CD14-positive monocyte (primary cell): ENCODE measurements at regions not wholly inside any gene's neighbourhood (a gene's known extent, or its start where the extent isn't known, plus 50 kb on each side); places are given as distances from the start of the nearest gene placed in this dataset.
A peak's percentile ranks its signal among the peaks of the same experiment; 100 is the strongest.

Experiments
- DNase-seq, 3 donors: peaks; one replicate each; pipeline ENCODE4 v3.0.0-alpha.2; 2011 to 2022
- H2AFZ ChIP-seq: 2 replicates; pipeline ENCODE4 v1.6.0; 2012; ENCODE audit warnings: mild to moderate bottlenecking, low read depth, low read length, inconsistent platforms; ENCODE audit not compliant: insufficient read depth, poor library complexity, severe bottlenecking
- H3K27ac ChIP-seq, 2 donors: 1 replicate in 1 of 2; 2 replicates in 1 of 2; pipeline ENCODE4 v1.5.1; 2012 to 2013; ENCODE audit warnings: low read length in 2 of 2, control low read depth in 1 of 2, inconsistent platforms in 1 of 2, low read depth in 1 of 2, mild to moderate bottlenecking in 1 of 2
- H3K27me3 ChIP-seq, 2 donors: one replicate each; pipeline versions ENCODE4 v1.6.0 to v1.6.1; 2011 to 2013; ENCODE audit warnings: low read length in 2 of 2; ENCODE audit not compliant: control insufficient read depth in 2 of 2, insufficient read depth in 2 of 2
- H3K36me3 ChIP-seq, 2 donors: replicated peaks in 1 of 2; 1 replicate in 1 of 2; 2 replicates in 1 of 2; pipeline versions ENCODE4 v1.5.1 to v1.6.1; 2012 to 2013; ENCODE audit warnings: low read length in 2 of 2, control low read depth in 1 of 2, inconsistent platforms in 1 of 2, mild to moderate bottlenecking in 1 of 2; ENCODE audit not compliant: insufficient read depth in 2 of 2, control insufficient read depth in 1 of 2
- H3K4me1 ChIP-seq, 2 donors: 1 replicate in 1 of 2; 2 replicates in 1 of 2; pipeline versions ENCODE4 v1.5.1 to v1.6.1; 2012 to 2013; ENCODE audit warnings: low read length in 2 of 2, control low read depth in 1 of 2, inconsistent platforms in 1 of 2, mild to moderate bottlenecking in 1 of 2, moderate library complexity in 1 of 2; ENCODE audit not compliant: insufficient read depth in 2 of 2, control insufficient read depth in 1 of 2
- H3K4me2 ChIP-seq: replicated peaks from 2 replicates; pipeline ENCODE3; 2012; ENCODE audit warnings: low read length, moderate library complexity, mild to moderate bottlenecking; ENCODE audit not compliant: poor library complexity, severe bottlenecking; ENCODE audit errors: extremely low read depth
- H3K4me3 ChIP-seq, 3 experiments: fragments of 200-600 bp in 1 of 3; sonication (generic) in 1 of 3; replicated peaks in 1 of 3; 1 replicate in 2 of 3; 2 replicates in 1 of 3; pipeline ENCODE4 v1.5.1; 2011 to 2013; ENCODE audit warnings: low read length in 3 of 3, mild to moderate bottlenecking in 3 of 3, control low read depth in 2 of 3, low read depth in 2 of 3, inconsistent platforms in 1 of 3, moderate library complexity in 1 of 3
- H3K79me2 ChIP-seq: 2 replicates; pipeline ENCODE4 v1.6.0; 2012; ENCODE audit warnings: mild to moderate bottlenecking, control low read depth, inconsistent platforms, low read length, moderate library complexity; ENCODE audit not compliant: insufficient read depth
- H3K9ac ChIP-seq: 2 replicates; pipeline ENCODE4 v1.6.0; 2017; ENCODE audit warnings: low read length, mild to moderate bottlenecking; ENCODE audit not compliant: insufficient read depth, poor library complexity, severe bottlenecking
- H3K9me3 ChIP-seq, 2 donors: replicated peaks in 1 of 2; 1 replicate in 1 of 2; 2 replicates in 1 of 2; pipeline versions ENCODE4 v1.5.1 to v1.6.1; 2012 to 2013; ENCODE audit warnings: low read length in 2 of 2, control low read depth in 1 of 2; ENCODE audit not compliant: control insufficient read depth in 1 of 2, insufficient read depth in 1 of 2
- H4K20me1 ChIP-seq: 2 replicates; pipeline ENCODE4 v1.6.0; 2012; ENCODE audit warnings: mild to moderate bottlenecking, low read length, control low read depth, moderate library complexity; ENCODE audit not compliant: insufficient read depth
- H3K27ac Mint-ChIP-seq, 7 donors: one replicate each; pipeline ENCODE4 v1.8.0; 2020; ENCODE audit warnings: mild to moderate bottlenecking in 7 of 7, mixed read lengths in 7 of 7, moderate library complexity in 6 of 7, inconsistent platforms in 2 of 7
- H3K27me3 Mint-ChIP-seq, 3 donors: one replicate each; pipeline ENCODE4 v1.8.0; 2021 to 2022; ENCODE audit warnings: low read depth in 3 of 3, mild to moderate bottlenecking in 3 of 3, mixed read lengths in 3 of 3, moderate library complexity in 3 of 3, inconsistent platforms in 1 of 3
- H3K36me3 Mint-ChIP-seq, 2 donors: one replicate each; pipeline ENCODE4 v1.8.0; 2020; ENCODE audit warnings: mixed read lengths in 2 of 2, inconsistent platforms in 1 of 2, mild to moderate bottlenecking in 1 of 2
- H3K4me1 Mint-ChIP-seq: one replicate; pipeline ENCODE4 v1.8.0; 2020; ENCODE audit warnings: mild to moderate bottlenecking, mixed read lengths
- H3K4me3 Mint-ChIP-seq, 2 donors: one replicate each; pipeline ENCODE4 v1.8.0; 2020; ENCODE audit warnings: mild to moderate bottlenecking in 2 of 2, mixed read lengths in 2 of 2, moderate library complexity in 1 of 2
- H3K9me3 Mint-ChIP-seq, 7 donors: one replicate each; pipeline ENCODE4 v1.8.0; 2020 to 2022; ENCODE audit warnings: mixed read lengths in 7 of 7, mild to moderate bottlenecking in 6 of 7, moderate library complexity in 6 of 7, inconsistent platforms in 2 of 7
- CTCF ChIP-seq: fragments of 200-600 bp; IDR thresholded peaks from one replicate; pipeline ENCODE4 v1.8.0; 2022; ENCODE audit warnings: antibody characterized with exemption, mild to moderate bottlenecking
- WGBS: methylation state at CpG from one replicate; pipeline ENCODE4 v1.1.5; 2013; ENCODE audit warnings: missing lambda C conversion rate; ENCODE audit not compliant: insufficient coverage; 5-methylcytosine and 5-hydroxymethylcytosine counted together
- intact Hi-C, 2 donors: fragments of 100-400 bp; cut with micrococcal nuclease; formaldehyde crosslinking; loops; one replicate each; pipeline versions ENCODE4 v1.15.0 to v1.15.1; 2023

GRCh38 chr5:82942083-82942881, 134.9 kb downstream of the TMEM167A start:
- DNase-seq: no peak

More at GRCh38 chr5:82942083-82942881, 134.9 kb downstream of the TMEM167A start:
- Histone ChIP-seq H3K4me3 (no peak overlapping the region), H2AFZ (no peak overlapping the region), H3K27ac (no peak overlapping the region), H3K36me3 (no peaks in the 10 kb centered on the region), H4K20me1 (no peaks in the 10 kb centered on the region), H3K9ac (no peak overlapping the region), H3K27me3 (no peaks in the 10 kb centered on the region), H3K9me3 (peaks cover 0 to 10% of the 10 kb centered on the region in 2 donors), H3K4me2 (peak overlapping the region; percentile 19), H3K4me1 (no peaks in the 10 kb centered on the region), H3K79me2 (no peaks in the 10 kb centered on the region)
- TF ChIP-seq CTCF: no peak
- Mint-ChIP-seq H3K4me3 (no peak overlapping the region), H3K4me1 (peaks cover 10% of the 10 kb centered on the region), H3K36me3 (no peaks in the 10 kb centered on the region), H3K27ac (no peak overlapping the region), H3K9me3 (peaks cover 2 to 25% (median 9%) of the 10 kb centered on the region in 7 donors), H3K27me3 (peaks cover 0 to 2% (median 0%) of the 10 kb centered on the region in 3 donors)
- intact Hi-C loops: no loop called here
- no CpG with 5 or more reads among the region's 1 CpG for WGBS
